SU-DHL-6 (cell line): ENCODE measurements at regions not wholly inside any gene's neighbourhood (a gene's known extent, or its start where the extent isn't known, plus 50 kb on each side); places are given as distances from the start of the nearest gene placed in this dataset.

Source experiments
- H2AFZ ChIP-seq: fragments of 200-600 bp; sonication (generic); 2 replicates; pipeline ENCODE4 v1.6.1; 2014; ENCODE audit warnings: low read depth, mild to moderate bottlenecking, moderate library complexity, mixed read lengths, antibody characterized with exemption, low read length; ENCODE audit not compliant: severe bottlenecking
- H3F3A ChIP-seq: fragments of 200-600 bp; shearing (Covaris generic); 2 replicates; pipeline ENCODE4 v1.6.0; 2016; ENCODE audit warnings: antibody characterized with exemption, mild to moderate bottlenecking; ENCODE audit not compliant: insufficient read depth
- H3K27ac ChIP-seq: fragments of 200-600 bp; sonication (generic); 2 replicates; pipeline ENCODE4 v1.5.1; 2016; ENCODE audit warnings: low read depth, mild to moderate bottlenecking, low read length, moderate library complexity, mixed read lengths
- H3K27me3 ChIP-seq: fragments of 200-600 bp; sonication (generic), shearing (Covaris generic); 2 replicates; pipeline ENCODE4 v1.6.0; 2014; ENCODE audit warnings: mild to moderate bottlenecking, low read length
- H3K36me3 ChIP-seq: fragments of 200-600 bp; sonication (generic); 2 replicates; pipeline ENCODE4 v1.6.1; 2014; ENCODE audit warnings: mild to moderate bottlenecking, low read length, mixed read lengths
- H3K4me2 ChIP-seq: fragments of 300-600, 200-600 bp; shearing (Covaris generic), sonication (generic); 2 replicates; pipeline ENCODE4 v1.6.0; 2014; ENCODE audit warnings: low read length, low read depth, mild to moderate bottlenecking; ENCODE audit not compliant: poor library complexity, severe bottlenecking
- H3K4me3 ChIP-seq: fragments of 200-600 bp; sonication (generic); 2 replicates; pipeline ENCODE4 v1.5.1; 2014; ENCODE audit warnings: antibody characterized with exemption, low read length, mild to moderate bottlenecking, mixed read lengths; ENCODE audit not compliant: insufficient read depth, poor library complexity, severe bottlenecking
- H3K79me2 ChIP-seq: fragments of 200-600 bp; sonication (generic); 2 replicates; pipeline ENCODE4 v1.6.1; 2014; ENCODE audit warnings: mild to moderate bottlenecking, low read length, moderate library complexity; ENCODE audit not compliant: insufficient read depth
- H3K9ac ChIP-seq: fragments of 200-600 bp; sonication (generic); 2 replicates; pipeline ENCODE4 v1.7.0; 2014; ENCODE audit warnings: mild to moderate bottlenecking, low read length
- H3K9me2 ChIP-seq: fragments of 200-600 bp; sonication (generic); replicated peaks from 2 replicates; pipeline ENCODE4 v1.6.1; 2014; ENCODE audit warnings: low read length; ENCODE audit not compliant: insufficient read depth
- H3K9me3 ChIP-seq: fragments of 200-600 bp; sonication (generic); 2 replicates; pipeline ENCODE4 v1.6.1; 2014; ENCODE audit warnings: low read length, mixed read lengths; ENCODE audit not compliant: insufficient read depth
- H4K20me1 ChIP-seq: fragments of 200-600 bp; sonication (generic); 2 replicates; pipeline ENCODE4 v1.6.1; 2014; ENCODE audit warnings: low read depth, mild to moderate bottlenecking, antibody characterized with exemption, low read length, moderate library complexity, mixed read lengths
- CTCF ChIP-seq: fragments of 200-600 bp; sonication (generic); IDR thresholded peaks from one replicate; pipeline ENCODE4 v1.5.1; 2017; ENCODE audit warnings: antibody characterized with exemption, mild to moderate bottlenecking, low read length, moderate library complexity; ENCODE audit not compliant: insufficient read depth, poor library complexity, severe bottlenecking
- EZH2phosphoT487 ChIP-seq: fragments of 200-600 bp; sonication (generic), shearing (Covaris generic); conservative IDR thresholded peaks from 2 replicates; pipeline ENCODE4 v1.6.1; 2018; ENCODE audit warnings: mild to moderate bottlenecking, antibody characterized with exemption, low read length, moderate library complexity, mixed read lengths

GRCh38 chr14:104436741-104437701 lies 142.5 kb upstream of the C14orf180 start:
- Histone ChIP-seq H3K9me3 (no peaks in the 10 kb centered on the region), H4K20me1 (no peaks in the 10 kb centered on the region), H3K9ac (no peak overlapping the region), H3K27ac (no peak overlapping the region), H3K4me2 (no peak overlapping the region), H3K79me2 (no peaks in the 10 kb centered on the region), H2AFZ (no peak overlapping the region), H3F3A (no peaks in the 10 kb centered on the region), H3K27me3 (no peaks in the 10 kb centered on the region), H3K36me3 (no peaks in the 10 kb centered on the region), H3K9me2 (no peaks in the 10 kb centered on the region), H3K4me3 (no peak overlapping the region)
- no peak for TF ChIP-seq EZH2phosphoT487
- TF ChIP-seq CTCF, result no peak

GRCh38 chr14:104437703-104438102 lies 141.9 kb upstream of the C14orf180 start:
- Histone ChIP-seq H3K9ac (no peak overlapping the region), H3K4me3 (no peak overlapping the region), H3K9me2 (no peaks in the 10 kb centered on the region), H2AFZ (no peak overlapping the region), H4K20me1 (no peaks in the 10 kb centered on the region), H3K9me3 (no peaks in the 10 kb centered on the region), H3K27ac (no peak overlapping the region), H3F3A (no peaks in the 10 kb centered on the region), H3K79me2 (no peaks in the 10 kb centered on the region), H3K27me3 (no peaks in the 10 kb centered on the region), H3K4me2 (no peak overlapping the region), H3K36me3 (no peaks in the 10 kb centered on the region)
- no peak for TF ChIP-seq CTCF
- no peak for TF ChIP-seq EZH2phosphoT487

- no peak overlapping the region for H3K9ac ChIP-seq
- no peaks in the 10 kb centered on the region for H3K9me3 ChIP-seq
- no peaks in the 10 kb centered on the region for H3K27me3 ChIP-seq
- no peaks in the 10 kb centered on the region for H3F3A ChIP-seq
- H3K4me2 ChIP-seq, result no peak overlapping the region
- no peak overlapping the region for H2AFZ ChIP-seq
- H3K27ac ChIP-seq, result no peak overlapping the region
- H3K36me3 ChIP-seq, result no peaks in the 10 kb centered on the region
- H3K4me3 ChIP-seq, result no peak overlapping the region
- no peak for TF ChIP-seq CTCF
- no peak for TF ChIP-seq EZH2phosphoT487
- H3K79me2 ChIP-seq, result no peaks in the 10 kb centered on the region
- H4K20me1 ChIP-seq, result no peaks in the 10 kb centered on the region
- H3K9me2 ChIP-seq, result no peaks in the 10 kb centered on the region
Measured at GRCh38 chr14:104438166-104438887, 141.2 kb upstream of the C14orf180 start.
